ENCODE measurements at regions not wholly inside any gene's neighbourhood (a gene's known extent, or its start where the extent isn't known, plus 50 kb on each side); places are given as distances from the start of the nearest gene placed in this dataset.

- Mint-ChIP-seq H3K4me3 (no peak overlapping the region), H3K27ac (no peak overlapping the region), H3K27me3 (ENCODE audit: insufficient read depth) (no peaks in the 10 kb centered on the region), H3K4me1 (ENCODE audit: low read depth) (peaks cover 33% of the 10 kb centered on the region), H3K9me3 (no peaks in the 10 kb centered on the region), H3K36me3 (ENCODE audit: low read depth) (no peaks in the 10 kb centered on the region; the same call in 1 of the 2 replicates)
- no peak for TF ChIP-seq CTCF (IDR thresholded peaks at IDR 0.05)
- no peak for DNase-seq
Observed at GRCh38 chr12:94055528-94055927, 92.8 kb upstream of the PLXNC1 start.

DNA sequence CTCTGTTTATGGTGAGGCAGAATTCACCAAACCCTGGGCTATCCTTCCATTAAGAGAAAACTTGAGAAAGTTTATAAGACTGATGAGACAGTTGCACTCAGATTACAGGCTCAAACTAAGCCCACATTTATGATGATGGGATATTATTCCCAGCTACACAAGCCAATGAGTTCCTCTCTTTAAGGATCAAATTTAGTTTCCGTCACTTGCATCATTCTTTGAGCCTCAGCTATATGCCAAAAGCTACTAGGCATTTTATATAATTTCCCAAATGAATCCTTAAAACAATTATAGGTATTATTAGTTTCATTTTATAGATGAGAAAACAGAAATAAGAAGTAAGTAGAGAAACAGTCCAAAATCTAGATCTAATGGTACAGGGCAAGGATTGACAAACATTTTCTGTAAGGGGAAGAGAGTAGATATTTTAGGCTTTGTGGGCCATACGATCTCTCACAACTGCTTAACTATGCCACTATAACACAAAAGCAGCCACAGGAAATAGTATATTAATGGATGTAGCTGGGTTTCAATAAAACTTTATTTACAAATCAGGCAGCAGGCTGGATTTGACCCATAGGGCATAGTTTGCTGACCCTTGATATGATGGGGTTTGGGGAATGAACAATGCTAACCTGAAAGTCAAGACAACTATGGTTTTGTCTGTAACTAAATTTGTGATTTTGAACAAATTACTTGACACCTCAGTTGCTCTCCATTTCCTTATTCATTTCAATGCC is 91.8 kb upstream of the PLXNC1 start:
- no peak overlapping the region for H3K27ac Mint-ChIP-seq
- H3K9me3 Mint-ChIP-seq, result no peaks in the 10 kb centered on the region
- no peak for TF ChIP-seq CTCF (IDR thresholded peaks at IDR 0.05)
- peaks cover 34% of the 10 kb centered on the region for H3K4me1 Mint-ChIP-seq (ENCODE audit: low read depth)
- H3K36me3 Mint-ChIP-seq (ENCODE audit: low read depth), result no peaks in the 10 kb centered on the region
- no peak for DNase-seq
- no peak overlapping the region for H3K4me3 Mint-ChIP-seq
- no peaks in the 10 kb centered on the region for H3K27me3 Mint-ChIP-seq (ENCODE audit: insufficient read depth)

DNA sequence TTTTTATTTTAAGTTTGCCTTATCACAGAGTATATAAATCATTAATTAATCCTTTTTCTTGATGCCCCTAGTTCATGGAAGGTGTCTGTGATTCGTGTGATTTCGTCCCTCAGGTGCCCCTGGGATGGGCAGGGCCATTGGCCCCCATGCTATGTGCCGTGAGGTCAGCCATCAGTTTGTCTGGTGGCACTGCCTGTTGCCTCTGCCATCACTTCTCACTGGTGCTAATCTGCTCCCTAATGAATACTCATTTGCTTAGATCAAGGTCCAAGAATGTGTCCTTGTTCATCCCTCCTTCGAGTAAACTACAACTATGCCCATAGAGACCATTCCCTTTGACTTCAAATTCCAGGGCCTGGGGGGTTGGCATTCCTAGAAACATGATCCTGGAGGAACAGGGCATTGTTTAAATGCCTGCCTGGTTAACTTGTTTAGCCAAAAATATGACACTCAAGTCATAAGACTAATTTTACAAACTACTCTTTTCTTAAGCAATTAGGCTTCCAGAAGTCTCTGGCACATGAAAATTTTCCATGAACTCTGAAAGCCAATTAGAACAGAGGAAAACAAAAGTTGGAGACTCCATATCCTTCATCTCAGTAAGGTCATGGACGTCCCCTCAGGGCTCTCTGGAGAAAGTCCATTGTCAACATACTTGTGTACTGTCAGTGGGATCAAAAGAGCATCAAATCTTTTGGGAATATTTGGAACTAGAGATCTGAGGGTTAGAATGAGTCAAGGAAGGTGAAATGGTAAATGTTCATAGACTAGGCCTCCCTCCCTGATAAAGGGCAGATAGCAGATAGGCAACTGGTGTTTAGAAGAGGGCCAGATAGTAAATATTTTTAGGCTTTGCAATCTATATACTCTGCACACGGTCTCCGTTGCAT is 90.9 kb upstream of the PLXNC1 start:
- TF ChIP-seq CTCF (IDR thresholded peaks at IDR 0.05), result no peak
- peak; percentile 39 for DNase-seq
- H3K27ac Mint-ChIP-seq, result peak overlapping the region; percentile 17; the same call in 1 of the 2 replicates

GRCh38 chr12:94059394-94060368 is 88.7 kb upstream of the PLXNC1 start:
- no peaks in the 10 kb centered on the region for H3K9me3 Mint-ChIP-seq
- H3K4me1 Mint-ChIP-seq (ENCODE audit: low read depth), result peaks cover 19% of the 10 kb centered on the region
- no peaks in the 10 kb centered on the region for H3K36me3 Mint-ChIP-seq (ENCODE audit: low read depth)
- H3K27ac Mint-ChIP-seq, result no peak overlapping the region
- DNase-seq, result no peak
- H3K27me3 Mint-ChIP-seq (ENCODE audit: insufficient read depth), result peaks cover 2% of the 10 kb centered on the region; the same call in 1 of the 2 replicates
- no peak overlapping the region for H3K4me3 Mint-ChIP-seq
- no peak for TF ChIP-seq CTCF (IDR thresholded peaks at IDR 0.05)

More for the DNA sequence above, 90.9 kb upstream of the PLXNC1 start:
- Mint-ChIP-seq H3K36me3 (ENCODE audit: low read depth) (no peaks in the 10 kb centered on the region), H3K4me3 (no peak overlapping the region; the same call in 1 of the 2 replicates), H3K4me1 (ENCODE audit: low read depth) (peaks cover 30% of the 10 kb centered on the region), H3K27me3 (ENCODE audit: insufficient read depth) (no peaks in the 10 kb centered on the region), H3K9me3 (no peaks in the 10 kb centered on the region)

DNA sequence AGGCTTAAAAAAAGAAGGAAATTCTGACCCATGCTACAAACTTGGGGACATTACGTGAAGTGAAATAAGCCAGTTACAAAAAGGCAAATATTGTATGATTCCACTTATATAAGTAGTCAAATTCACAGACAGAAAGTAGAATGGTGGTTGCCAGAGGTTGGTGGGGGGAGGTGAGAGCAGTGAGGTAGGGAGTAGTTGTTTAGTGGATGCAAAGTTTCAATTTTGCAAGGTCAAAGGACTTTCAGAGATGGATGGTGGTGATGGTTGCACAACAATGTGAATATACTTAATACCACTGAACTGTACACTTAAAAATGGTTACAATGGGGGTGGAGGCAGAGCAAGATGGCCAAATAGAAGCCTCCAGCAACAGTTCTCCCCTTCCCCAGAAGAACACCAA is 86.2 kb upstream of the PLXNC1 start:
- peaks cover 2% of the 10 kb centered on the region for H3K27me3 Mint-ChIP-seq (ENCODE audit: insufficient read depth)
- H3K27ac Mint-ChIP-seq, result no peak overlapping the region
- H3K36me3 Mint-ChIP-seq (ENCODE audit: low read depth), result no peaks in the 10 kb centered on the region; the same call in 1 of the 2 replicates
- no peaks in the 10 kb centered on the region for H3K9me3 Mint-ChIP-seq
- no peak for DNase-seq
- no peak for TF ChIP-seq CTCF (IDR thresholded peaks at IDR 0.05)
- H3K4me1 Mint-ChIP-seq (ENCODE audit: low read depth), result peaks cover 15% of the 10 kb centered on the region
- no peak overlapping the region for H3K4me3 Mint-ChIP-seq
